DOHH2 (cell line): ENCODE measurements at regions not wholly inside any gene's neighbourhood (a gene's known extent, or its start where the extent isn't known, plus 50 kb on each side); places are given as distances from the start of the nearest gene placed in this dataset.
"Not testable (repeated sequence)": the region's sequence is repeated elsewhere in the genome, so short reads cannot be mapped to it uniquely, and the experiment has no call there.

Source experiments
- H3F3A ChIP-seq: fragments of 200-600 bp; sonication (generic), shearing (Covaris generic); 2 replicates; pipeline ENCODE4 v1.6.0; 2016; ENCODE audit warnings: antibody characterized with exemption, mild to moderate bottlenecking; ENCODE audit not compliant: control insufficient read depth, insufficient read depth
- H3K27ac ChIP-seq: fragments of 200-600 bp; sonication (generic); 2 replicates; pipeline ENCODE4 v1.5.1; 2014; ENCODE audit warnings: low read depth, mild to moderate bottlenecking, low read length, moderate library complexity
- H3K27me3 ChIP-seq: fragments of 200-600 bp; sonication (generic); 2 replicates; pipeline ENCODE4 v1.6.1; 2014; ENCODE audit warnings: mild to moderate bottlenecking, low read length, mixed read lengths; ENCODE audit not compliant: control insufficient read depth
- H3K36me3 ChIP-seq: fragments of 200-600 bp; sonication (generic); 2 replicates; pipeline ENCODE4 v1.6.1; 2014; ENCODE audit warnings: mild to moderate bottlenecking, low read length, moderate library complexity, mixed read lengths; ENCODE audit not compliant: control insufficient read depth
- H3K4me1 ChIP-seq: fragments of 200-600 bp; sonication (generic); 2 replicates; pipeline ENCODE4 v1.6.1; 2014; ENCODE audit warnings: mild to moderate bottlenecking, low read length, mixed read lengths; ENCODE audit not compliant: control insufficient read depth
- H3K4me2 ChIP-seq: fragments of 200-600 bp; sonication (generic); 2 replicates; pipeline ENCODE4 v1.6.0; 2014; ENCODE audit warnings: mild to moderate bottlenecking, low read length, moderate library complexity
- H3K4me3 ChIP-seq: fragments of 200-600 bp; sonication (generic); 2 replicates; pipeline ENCODE4 v1.5.1; 2014; ENCODE audit warnings: mild to moderate bottlenecking, low read length, mixed read lengths
- H3K79me2 ChIP-seq: fragments of 200-600 bp; sonication (generic); 2 replicates; pipeline ENCODE4 v1.6.1; 2014; ENCODE audit warnings: mild to moderate bottlenecking, low read length, mixed read lengths; ENCODE audit not compliant: control insufficient read depth
- H3K9me2 ChIP-seq: fragments of 200-600 bp; sonication (generic); replicated peaks from 2 replicates; pipeline ENCODE4 v1.6.1; 2014; ENCODE audit warnings: mild to moderate bottlenecking, low read length, mixed read lengths; ENCODE audit not compliant: control insufficient read depth
- H3K9me3 ChIP-seq: fragments of 200-600 bp; sonication (generic); 2 replicates; pipeline ENCODE4 v1.6.1; 2014; ENCODE audit warnings: antibody characterized with exemption, low read length, mixed read lengths; ENCODE audit not compliant: control insufficient read depth, insufficient read depth
- H4K20me1 ChIP-seq: fragments of 200-600 bp; sonication (generic); 2 replicates; pipeline ENCODE4 v1.6.0; 2014; ENCODE audit warnings: low read depth, mild to moderate bottlenecking, antibody characterized with exemption, low read length, moderate library complexity; ENCODE audit not compliant: control insufficient read depth, insufficient read depth
- CTCF ChIP-seq: fragments of 200-600 bp; sonication (generic); IDR thresholded peaks from one replicate; pipeline ENCODE4 v1.5.1; 2014; ENCODE audit warnings: antibody characterized with exemption, mild to moderate bottlenecking, low read depth, low read length; ENCODE audit not compliant: poor library complexity, severe bottlenecking
- EZH2phosphoT487 ChIP-seq: fragments of 200-600 bp; sonication (generic); IDR thresholded peaks from 2 replicates; pipeline ENCODE4 v1.6.1; 2017; ENCODE audit warnings: borderline replicate concordance, mild to moderate bottlenecking, antibody characterized with exemption, low read length, moderate library complexity, mixed read lengths

DNA sequence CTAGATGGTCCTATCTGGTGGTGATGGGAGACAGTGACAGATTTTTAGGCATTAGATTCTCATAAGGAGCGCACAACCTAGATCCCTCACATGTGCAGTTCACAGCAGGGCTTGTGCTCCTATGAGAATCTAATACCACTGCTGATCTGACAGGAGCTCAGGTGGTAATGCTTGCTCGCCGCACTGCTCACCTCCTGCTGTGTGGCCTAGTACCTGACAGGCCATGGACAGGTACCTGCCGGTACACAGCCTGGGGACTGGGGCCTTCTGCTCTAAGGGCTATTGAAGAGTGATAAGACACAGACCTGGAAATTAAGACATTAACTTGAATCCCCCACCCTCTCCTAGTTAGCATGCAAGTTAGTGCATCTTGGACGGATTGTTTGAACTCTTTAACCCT lies 64.4 kb downstream of the KLRB1 start:
- H3F3A ChIP-seq, H3K79me2 ChIP-seq, H3K36me3 ChIP-seq, H3K27me3 ChIP-seq, H3K9me2 ChIP-seq, H4K20me1 ChIP-seq, H3K27ac ChIP-seq, H3K4me1 ChIP-seq, H3K9me3 ChIP-seq, H3K4me3 ChIP-seq, H3K4me2 ChIP-seq: not testable (repeated sequence)

GRCh38 chr12:9542827-9543226 lies 64.9 kb downstream of the KLRB1 start:
- H3F3A ChIP-seq, H3K4me1 ChIP-seq, H3K4me3 ChIP-seq, H3K9me3 ChIP-seq, H3K27ac ChIP-seq, H3K9me2 ChIP-seq, H3K4me2 ChIP-seq, H3K36me3 ChIP-seq, H3K79me2 ChIP-seq, H3K27me3 ChIP-seq, H4K20me1 ChIP-seq: not testable (repeated sequence)

- not testable (repeated sequence) for H3K4me3 ChIP-seq, H3K4me2 ChIP-seq, H3K9me3 ChIP-seq, H4K20me1 ChIP-seq, H3F3A ChIP-seq, H3K27me3 ChIP-seq, H3K9me2 ChIP-seq, H3K79me2 ChIP-seq, H3K36me3 ChIP-seq, H3K4me1 ChIP-seq, H3K27ac ChIP-seq
Observed at GRCh38 chr12:9515925-9516324, 91.8 kb downstream of the KLRB1 start.

GRCh38 chr12:9512695-9513094 lies 95.0 kb downstream of the KLRB1 start:
- not testable (repeated sequence) for H3K27ac ChIP-seq, H3K9me2 ChIP-seq, H3F3A ChIP-seq, H3K4me3 ChIP-seq, H3K36me3 ChIP-seq, H3K9me3 ChIP-seq, H3K79me2 ChIP-seq, H3K27me3 ChIP-seq, H3K4me2 ChIP-seq, H4K20me1 ChIP-seq, H3K4me1 ChIP-seq

GRCh38 chr12:9510392-9511011 lies 97.2 kb downstream of the KLRB1 start:
- H4K20me1 ChIP-seq, H3K4me2 ChIP-seq, H3K4me3 ChIP-seq: not testable (repeated sequence)

GRCh38 chr12:9509464-9510161 lies 98.1 kb downstream of the KLRB1 start:
- Histone ChIP-seq H3K27me3 (no peaks in the 10 kb centered on the region), H4K20me1 (no peaks in the 10 kb centered on the region), H3K4me1 (no peaks in the 10 kb centered on the region), H3F3A (no peaks in the 10 kb centered on the region), H3K4me3 (no peak overlapping the region), H3K36me3 (no peaks in the 10 kb centered on the region), H3K4me2 (no peak overlapping the region), H3K79me2 (no peaks in the 10 kb centered on the region), H3K9me3 (no peaks in the 10 kb centered on the region), H3K9me2 (no peaks in the 10 kb centered on the region), H3K27ac (no peak overlapping the region)
- TF ChIP-seq CTCF (no peak), EZH2phosphoT487 (no peak)

More at GRCh38 chr12:9510392-9511011, 97.2 kb downstream of the KLRB1 start:
- H3K27ac ChIP-seq, H3K9me2 ChIP-seq, H3K27me3 ChIP-seq, H3K4me1 ChIP-seq, H3K79me2 ChIP-seq, H3K9me3 ChIP-seq, H3K36me3 ChIP-seq, H3F3A ChIP-seq: not testable (repeated sequence)
